MCF 10A (cell line): ENCODE measurements at regions not wholly inside any gene's neighbourhood (a gene's known extent, or its start where the extent isn't known, plus 50 kb on each side); places are given as distances from the start of the nearest gene placed in this dataset.

Source experiments
- BruUV-seq: library from RNA; stranded (reverse); fragments of 400-500 nt; replicated peaks from 2 replicates; lab custom pipeline; 2021; lab: Mats Ljungman, UMichigan
- CTCF ChIA-PET: fragments of 300-600 bp; sonication (Branson Sonifier 250); formaldehyde crosslinking; extraction: SDS; loops from one replicate; lab custom pipeline; 2021; ENCODE audit warnings: antibody characterized with exemption, inconsistent platforms; lab: Yijun Ruan, JAX
- POLR2A ChIA-PET: fragments of 300-600, 350-650 bp; sonication (Branson Sonifier 250); formaldehyde crosslinking; extraction: SDS; loops from one replicate; lab custom pipeline; 2020; ENCODE audit warnings: antibody characterized with exemption, inconsistent platforms; lab: Yijun Ruan, JAX
- DNase-seq: peaks from one replicate; pipeline ENCODE4 v3.0.0-alpha.2; 2018; ENCODE audit not compliant: unreplicated experiment
- H3K27ac Mint-ChIP-seq: one replicate; pipeline ENCODE4 v1.8.0; 2022; ENCODE audit warnings: mild to moderate bottlenecking, low read depth, mixed read lengths; ENCODE audit not compliant: unreplicated experiment
- H3K27me3 Mint-ChIP-seq: one replicate; pipeline ENCODE4 v1.8.0; 2022; ENCODE audit warnings: mixed read lengths; ENCODE audit not compliant: insufficient read depth, unreplicated experiment
- H3K36me3 Mint-ChIP-seq: one replicate; pipeline ENCODE4 v1.8.0; 2022; ENCODE audit warnings: mild to moderate bottlenecking, moderate library complexity, mixed read lengths; ENCODE audit not compliant: insufficient read depth, unreplicated experiment
- H3K4me1 Mint-ChIP-seq: one replicate; pipeline ENCODE4 v1.8.0; 2022; ENCODE audit warnings: mixed read lengths; ENCODE audit not compliant: insufficient read depth, unreplicated experiment
- H3K4me3 Mint-ChIP-seq: one replicate; pipeline ENCODE4 v1.8.0; 2022; ENCODE audit warnings: mild to moderate bottlenecking, moderate library complexity, mixed read lengths; ENCODE audit not compliant: unreplicated experiment
- H3K9me3 Mint-ChIP-seq: one replicate; pipeline ENCODE4 v1.8.0; 2022; ENCODE audit warnings: mixed read lengths; ENCODE audit not compliant: unreplicated experiment
- CTCF ChIP-seq: fragments of 200-600 bp; IDR thresholded peaks from one replicate; pipeline ENCODE4 v1.8.0; 2022; ENCODE audit warnings: antibody characterized with exemption, mild to moderate bottlenecking; ENCODE audit not compliant: unreplicated experiment
- intact Hi-C: fragments of 100-400 bp; cut with micrococcal nuclease; formaldehyde crosslinking; loops from 2 replicates; pipeline ENCODE4 v1.14.1; 2022

GRCh38 chr10:125448596-125448995, 234.4 kb downstream of the TEX36 start:
- intact Hi-C loops = no loop called here
- ChIA-PET POLR2A (no interaction called here), CTCF (interaction anchor here (1.0 to 1.8 kb wide), 2 partner anchors 11 to 145 kb away, joined by 3 read pairs; no protein-coding TSS in a partner anchor)
- Mint-ChIP-seq H3K36me3 (no peaks in the 10 kb centered on the region), H3K4me1 (no peaks in the 10 kb centered on the region), H3K27ac (no peak overlapping the region), H3K27me3 (peaks cover 14% of the 10 kb centered on the region), H3K9me3 (no peaks in the 10 kb centered on the region), H3K4me3 (no peak overlapping the region)
- peak; percentile 50 for DNase-seq
- TF ChIP-seq CTCF = peak; percentile 34
- no TSS peak for BruUV-seq

GRCh38 chr10:125444790-125445189, 238.2 kb downstream of the TEX36 start:
- H3K4me3 Mint-ChIP-seq = no peak overlapping the region
- intact Hi-C loops = no loop called here
- H3K36me3 Mint-ChIP-seq = no peaks in the 10 kb centered on the region
- TF ChIP-seq CTCF = no peak
- ChIA-PET CTCF (interaction anchor here (0.6 kb wide), 2 partner anchors 10 to 101 kb away, joined by 3 read pairs; no protein-coding TSS in a partner anchor), POLR2A (interaction anchor here (0.6 kb wide), 1 partner anchor 427 kb away, joined by 6 read pairs; no protein-coding TSS in a partner anchor)
- H3K4me1 Mint-ChIP-seq = no peaks in the 10 kb centered on the region
- H3K27me3 Mint-ChIP-seq = peaks cover 34% of the 10 kb centered on the region
- H3K9me3 Mint-ChIP-seq = no peaks in the 10 kb centered on the region
- no peak for DNase-seq
- H3K27ac Mint-ChIP-seq = no peak overlapping the region
- BruUV-seq = no TSS peak

GRCh38 chr10:125442856-125443540, 240.0 kb downstream of the TEX36 start:
- H3K27me3 Mint-ChIP-seq = peaks cover 34% of the 10 kb centered on the region
- H3K4me3 Mint-ChIP-seq = no peak overlapping the region
- no TSS peak for BruUV-seq
- H3K4me1 Mint-ChIP-seq = no peaks in the 10 kb centered on the region
- intact Hi-C loops = no loop called here
- H3K27ac Mint-ChIP-seq = no peak overlapping the region
- CTCF ChIA-PET = no interaction called here
- POLR2A ChIA-PET = no interaction called here
- TF ChIP-seq CTCF = no peak
- no peak for DNase-seq
- H3K36me3 Mint-ChIP-seq = no peaks in the 10 kb centered on the region
- H3K9me3 Mint-ChIP-seq = no peaks in the 10 kb centered on the region

- no peak overlapping the region for H3K4me3 Mint-ChIP-seq
- BruUV-seq = no TSS peak
- POLR2A ChIA-PET = no interaction called here
- H3K9me3 Mint-ChIP-seq = no peaks in the 10 kb centered on the region
- TF ChIP-seq CTCF = no peak
- no peaks in the 10 kb centered on the region for H3K36me3 Mint-ChIP-seq
- CTCF ChIA-PET = no interaction called here
- intact Hi-C loops = no loop called here
- peaks cover 34% of the 10 kb centered on the region for H3K27me3 Mint-ChIP-seq
- peak; percentile 32 for DNase-seq
- H3K27ac Mint-ChIP-seq = no peak overlapping the region
- H3K4me1 Mint-ChIP-seq = no peaks in the 10 kb centered on the region
These were observed 241.8 kb downstream of the TEX36 start for GRCh38 chr10:125441151-125441550.
